B cell (primary cell): ENCODE measurements at regions not wholly inside any gene's neighbourhood (a gene's known extent, or its start where the extent isn't known, plus 50 kb on each side); places are given as distances from the start of the nearest gene placed in this dataset.

Experiments
- ATAC-seq: fragments of 200-7000 bp; cut with Tn5 transposase; one replicate; pipeline ENCODE4 v1.10.0; 2021; ENCODE audit warnings: low read depth, mild to moderate bottlenecking, moderate number of reproducible peaks, moderate library complexity
- CTCF ChIA-PET: fragments of 350-600 bp; sonication (Branson Sonifier 250); formaldehyde crosslinking; loops from one replicate; lab custom pipeline; 2021; ENCODE audit warnings: antibody characterized with exemption, inconsistent platforms; lab: Charles Lee
- POLR2A ChIA-PET: fragments of 350-600 bp; sonication (Branson Sonifier 250); formaldehyde crosslinking; loops from one replicate; lab custom pipeline; 2021; ENCODE audit warnings: antibody characterized with exemption; lab: Charles Lee
- DNase-seq: peaks from one replicate; pipeline ENCODE4 v3.0.0; 2013
- H2AFZ ChIP-seq: 2 replicates; pipeline ENCODE4 v1.6.1; 2012; ENCODE audit warnings: mild to moderate bottlenecking, low read depth, low read length; ENCODE audit not compliant: insufficient read depth, poor library complexity, severe bottlenecking
- H3K27ac ChIP-seq, 2 donors: 1 replicate in 1 of 2; 2 replicates in 1 of 2; pipeline ENCODE4 v1.5.1; 2012 to 2013; ENCODE audit warnings: low read length in 2 of 2, mild to moderate bottlenecking in 2 of 2, moderate library complexity in 1 of 2
- H3K27me3 ChIP-seq, 4 experiments: fragments of 200-600 bp in 1 of 4; sonication (generic) in 1 of 4; replicated peaks in 1 of 4; 1 replicate in 2 of 4; 2 replicates in 2 of 4; pipeline versions ENCODE4 v1.6.1 to v1.7.0; 2013 to 2016; ENCODE audit warnings: low read length in 3 of 4, mild to moderate bottlenecking in 2 of 4, mixed read lengths in 1 of 4, moderate library complexity in 1 of 4; ENCODE audit not compliant: insufficient read depth in 4 of 4, control insufficient read depth in 3 of 4; ENCODE audit errors: control extremely low read depth in 1 of 4
- H3K36me3 ChIP-seq, 2 experiments: replicated peaks in 1 of 2; 1 replicate in 1 of 2; 2 replicates in 1 of 2; pipeline versions ENCODE4 v1.6.1 to v1.7.1; 2013; ENCODE audit warnings: low read length in 1 of 2; ENCODE audit not compliant: insufficient read depth in 2 of 2, control insufficient read depth in 1 of 2; ENCODE audit errors: control extremely low read depth in 1 of 2, extremely low read depth in 1 of 2
- H3K4me1 ChIP-seq, 2 donors: fragments of 200-600 bp in 1 of 2; sonication (generic) in 1 of 2; 1 replicate in 1 of 2; 2 replicates in 1 of 2; pipeline versions ENCODE4 v1.5.1 to v1.6.1; 2013 to 2017; ENCODE audit warnings: low read length in 2 of 2; ENCODE audit not compliant: control insufficient read depth in 2 of 2, insufficient read depth in 2 of 2
- H3K4me2 ChIP-seq: replicated peaks from 2 replicates; pipeline ENCODE3; 2012; ENCODE audit warnings: mild to moderate bottlenecking, low read depth, low read length; ENCODE audit not compliant: poor library complexity, severe bottlenecking
- H3K4me3 ChIP-seq, 5 experiments: fragments of 200-600 bp in 1 of 5; sonication (generic) in 1 of 5; 1 replicate in 3 of 5; 2 replicates in 2 of 5; pipeline versions ENCODE4 v1.5.1 to v1.7.0; 2011 to 2016; ENCODE audit warnings: low read length in 4 of 5, mild to moderate bottlenecking in 4 of 5, low read depth in 2 of 5, control low read depth in 1 of 5, moderate library complexity in 1 of 5; ENCODE audit not compliant: insufficient read depth in 1 of 5; ENCODE audit errors: control extremely low read depth in 1 of 5, extremely low read depth in 1 of 5
- H3K79me2 ChIP-seq: fragments of 200-600 bp; sonication (generic); one replicate; pipeline ENCODE4 v1.6.0; 2016; ENCODE audit warnings: low read length; ENCODE audit not compliant: control insufficient read depth, insufficient read depth
- H3K9ac ChIP-seq: fragments of 200-600 bp; sonication (generic); 2 replicates; pipeline ENCODE4 v1.6.1; 2017; ENCODE audit warnings: mild to moderate bottlenecking, low read length, moderate library complexity
- H3K9me3 ChIP-seq, 3 donors: one replicate each; pipeline versions ENCODE4 v1.6.1 to v1.7.1; 2013; ENCODE audit warnings: low read length in 2 of 3; ENCODE audit not compliant: control insufficient read depth in 2 of 3, insufficient read depth in 1 of 3; ENCODE audit errors: control extremely low read depth in 1 of 3
- H4K20me1 ChIP-seq: 2 replicates; pipeline ENCODE4 v1.6.0; 2012; ENCODE audit warnings: mild to moderate bottlenecking, low read length; ENCODE audit not compliant: insufficient read depth, control insufficient read depth, poor library complexity, severe bottlenecking
- H3K27ac Mint-ChIP-seq: one replicate; pipeline ENCODE4 v1.8.0; 2021; ENCODE audit warnings: mixed read lengths
- H3K27me3 Mint-ChIP-seq: one replicate; pipeline ENCODE4 v1.8.0; 2021; ENCODE audit warnings: mixed read lengths
- H3K4me1 Mint-ChIP-seq: one replicate; pipeline ENCODE4 v1.8.0; 2021; ENCODE audit warnings: mixed read lengths
- H3K4me3 Mint-ChIP-seq: one replicate; pipeline ENCODE4 v1.8.0; 2021; ENCODE audit warnings: mixed read lengths
- H3K9me3 Mint-ChIP-seq: one replicate; pipeline ENCODE4 v1.8.0; 2022; ENCODE audit warnings: mixed read lengths; ENCODE audit not compliant: insufficient read depth
- CTCF ChIP-seq: fragments of 200-600 bp; IDR thresholded peaks from one replicate; pipeline ENCODE4 v1.8.0; 2022; ENCODE audit warnings: antibody characterized with exemption, mild to moderate bottlenecking
- EZH2 ChIP-seq: IDR thresholded peaks from 2 replicates; pipeline ENCODE4 v1.6.1; 2012; ENCODE audit warnings: borderline replicate concordance, low read depth, mild to moderate bottlenecking, moderate library complexity, low read length; ENCODE audit not compliant: insufficient read depth, poor library complexity, severe bottlenecking
- WGBS: methylation state at CpG from one replicate; pipeline ENCODE4 v1.1.5; 2013; ENCODE audit warnings: missing lambda C conversion rate; ENCODE audit not compliant: insufficient coverage; 5-methylcytosine and 5-hydroxymethylcytosine counted together
- intact Hi-C: fragments of 100-400 bp; cut with micrococcal nuclease; formaldehyde crosslinking; loops from one replicate; pipeline ENCODE4 v1.10.0; 2022

DNA sequence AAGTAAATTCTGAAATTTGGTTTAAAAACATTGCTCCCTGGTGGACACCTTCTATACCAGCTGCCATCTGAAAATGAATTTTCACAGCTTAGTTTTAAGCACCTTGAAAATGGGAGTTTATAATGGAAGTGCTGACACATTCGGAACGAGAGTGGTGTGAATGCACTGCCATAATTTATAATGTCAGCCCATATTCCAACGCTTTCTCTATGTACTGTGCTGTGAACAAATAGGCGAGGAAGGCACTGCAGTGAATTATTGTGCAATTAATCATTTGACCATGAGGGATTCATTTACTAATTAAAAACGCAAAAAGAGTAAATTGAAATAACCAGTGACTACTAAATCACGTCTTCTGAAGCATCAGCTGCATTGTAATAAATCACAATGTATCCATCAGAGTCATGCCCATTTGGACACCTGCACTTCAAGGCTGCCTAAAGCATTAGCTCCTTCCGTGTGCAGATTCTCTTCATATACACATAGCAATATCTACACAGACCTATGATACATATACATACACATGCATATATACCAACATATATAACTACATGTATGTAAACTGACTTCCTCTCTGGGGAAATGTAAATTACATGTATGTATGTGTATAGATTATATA, 699.8 kb downstream of the GALR1 start:
- H3K27ac Mint-ChIP-seq = no peak overlapping the region
- H3K9ac ChIP-seq = no peak overlapping the region
- H3K4me3 ChIP-seq = no peak overlapping the region
- no peak overlapping the region for H2AFZ ChIP-seq
- peaks cover 2% of the 10 kb centered on the region for H3K9me3 Mint-ChIP-seq
- H3K4me1 ChIP-seq = no peaks in the 10 kb centered on the region
- DNase-seq (no peak), ATAC-seq (no peak)
- ChIA-PET POLR2A (no interaction called here), CTCF (no interaction called here)
- H3K27me3 ChIP-seq = no peaks in the 10 kb centered on the region
- H3K27me3 Mint-ChIP-seq = no peaks in the 10 kb centered on the region
- H4K20me1 ChIP-seq = no peaks in the 10 kb centered on the region
- H3K4me1 Mint-ChIP-seq = no peaks in the 10 kb centered on the region
- H3K9me3 ChIP-seq = peaks cover 0 to 17% (median 6%) of the 10 kb centered on the region in 3 donors
- no peaks in the 10 kb centered on the region for H3K36me3 ChIP-seq
- WGBS = 98% methylated on average over 4 of the region's 7 CpGs
- H3K4me3 Mint-ChIP-seq = no peak overlapping the region
- intact Hi-C loops = no loop called here
- TF ChIP-seq EZH2 (no peak), CTCF (no peak)
- H3K27ac ChIP-seq = no peak overlapping the region
- no peak overlapping the region for H3K4me2 ChIP-seq
- H3K79me2 ChIP-seq = no peaks in the 10 kb centered on the region

- Histone ChIP-seq H3K36me3 (no peaks in the 10 kb centered on the region), H3K4me2 (no peak overlapping the region), H4K20me1 (no peaks in the 10 kb centered on the region), H3K9ac (no peak overlapping the region), H3K27ac (no peak overlapping the region), H3K9me3 (peaks cover 0 to 10% (median 0%) of the 10 kb centered on the region in 3 donors), H3K27me3 (no peaks in the 10 kb centered on the region), H3K4me3 (no peak overlapping the region), H3K79me2 (no peaks in the 10 kb centered on the region), H3K4me1 (no peaks in the 10 kb centered on the region), H2AFZ (no peak overlapping the region)
- DNase-seq = no peak
- Mint-ChIP-seq H3K27me3 (no peaks in the 10 kb centered on the region), H3K4me1 (no peaks in the 10 kb centered on the region), H3K27ac (no peak overlapping the region), H3K9me3 (peaks cover 3% of the 10 kb centered on the region), H3K4me3 (no peak overlapping the region)
- no CpG with 5 or more reads among the region's 1 CpG for WGBS
- TF ChIP-seq EZH2 (no peak), CTCF (no peak)
- no peak for ATAC-seq
- CTCF ChIA-PET = no interaction called here
- POLR2A ChIA-PET = no interaction called here
- intact Hi-C loops = no loop called here
These were observed 709.6 kb downstream of the GALR1 start for GRCh38 chr18:77959248-77959647.
